ENCODE measurements at regions not wholly inside any gene's neighbourhood (a gene's known extent, or its start where the extent isn't known, plus 50 kb on each side); places are given as distances from the start of the nearest gene placed in this dataset.

DNA sequence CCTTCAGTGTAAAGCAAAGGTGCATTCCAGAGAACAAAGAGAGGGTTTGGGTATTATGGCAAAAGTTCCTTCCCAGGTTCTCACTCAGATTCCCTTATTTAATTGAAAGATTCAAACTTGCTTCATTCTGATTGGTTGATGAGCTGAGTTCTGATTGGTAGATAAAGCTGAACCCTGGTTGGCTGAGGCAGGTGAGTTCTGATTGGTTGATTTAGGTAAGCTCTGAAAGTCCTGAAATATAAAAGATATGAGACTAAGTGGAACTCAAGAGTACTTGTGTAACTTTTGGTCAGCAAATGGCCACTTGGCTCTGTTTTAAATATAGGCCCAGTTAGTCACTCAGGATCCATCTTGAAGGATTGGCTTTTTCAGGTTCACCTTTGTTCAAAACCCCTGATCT, 99.8 kb upstream of the FBXO11 start:
- Histone ChIP-seq H3K4me2 (ENCODE audit: control insufficient read depth, extremely low read depth, insufficient read depth, low read depth, low read length) (no peak overlapping the region), H3K4me1 (ENCODE audit: control insufficient read depth, extremely low read depth, insufficient read depth, low read length) (no peaks in the 10 kb centered on the region), H3K27me3 (ENCODE audit: control insufficient read depth, extremely low read depth, insufficient read depth, low read length) (peaks cover 4% of the 10 kb centered on the region), H3K9me1 (ENCODE audit: control insufficient read depth, extremely low read depth, insufficient read depth, low read length) (no peaks in the 10 kb centered on the region), H4K20me1 (ENCODE audit: control insufficient read depth, extremely low read depth, insufficient read depth, low read length) (no peaks in the 10 kb centered on the region), H3K27ac (ENCODE audit: control insufficient read depth, insufficient read depth, low read length) (no peak overlapping the region), H2AFZ (ENCODE audit: control insufficient read depth, low read length) (no peak overlapping the region), H3K36me3 (ENCODE audit: control insufficient read depth in 2 of 2, extremely low read depth in 1 of 2, insufficient read depth in 2 of 2, low read length in 2 of 2) (no peaks in the 10 kb centered on the region), H3K79me2 (ENCODE audit: control insufficient read depth, insufficient read depth, low read length) (no peaks in the 10 kb centered on the region), H3K9me3 (ENCODE audit: control insufficient read depth, low read depth, low read length) (no peaks in the 10 kb centered on the region), H3K9ac (ENCODE audit: control insufficient read depth, extremely low read depth, insufficient read depth, low read length) (no peak overlapping the region), H3K4me3 (ENCODE audit: control insufficient read depth in 2 of 3, extremely low read depth in 1 of 3, insufficient read depth in 2 of 3, low read depth in 1 of 3, low read length in 3 of 3) (no peak overlapping the region)
- DNase-seq (ENCODE audit: low read depth, low spot score) = no peak
- no peak for FAIRE-seq
- dilution Hi-C loops (cut with MboI; ENCODE audit: extremely low pct_ligation_motif_present, low sequenced_read_pairs) = no loop called here
- TF ChIP-seq, protein P1, sequence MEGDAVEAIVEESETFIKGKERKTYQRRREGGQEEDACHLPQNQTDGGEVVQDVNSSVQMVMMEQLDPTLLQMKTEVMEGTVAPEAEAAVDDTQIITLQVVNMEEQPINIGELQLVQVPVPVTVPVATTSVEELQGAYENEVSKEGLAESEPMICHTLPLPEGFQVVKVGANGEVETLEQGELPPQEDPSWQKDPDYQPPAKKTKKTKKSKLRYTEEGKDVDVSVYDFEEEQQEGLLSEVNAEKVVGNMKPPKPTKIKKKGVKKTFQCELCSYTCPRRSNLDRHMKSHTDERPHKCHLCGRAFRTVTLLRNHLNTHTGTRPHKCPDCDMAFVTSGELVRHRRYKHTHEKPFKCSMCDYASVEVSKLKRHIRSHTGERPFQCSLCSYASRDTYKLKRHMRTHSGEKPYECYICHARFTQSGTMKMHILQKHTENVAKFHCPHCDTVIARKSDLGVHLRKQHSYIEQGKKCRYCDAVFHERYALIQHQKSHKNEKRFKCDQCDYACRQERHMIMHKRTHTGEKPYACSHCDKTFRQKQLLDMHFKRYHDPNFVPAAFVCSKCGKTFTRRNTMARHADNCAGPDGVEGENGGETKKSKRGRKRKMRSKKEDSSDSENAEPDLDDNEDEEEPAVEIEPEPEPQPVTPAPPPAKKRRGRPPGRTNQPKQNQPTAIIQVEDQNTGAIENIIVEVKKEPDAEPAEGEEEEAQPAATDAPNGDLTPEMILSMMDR (optimal IDR thresholded peaks at IDR 0.05 in 1 of 3, IDR thresholded peaks at IDR 0.05 in 1 of 3, conservative IDR thresholded peaks at IDR 0.05 in 1 of 3; ENCODE audit: extremely low read depth in 1 of 3, insufficient read depth in 2 of 3, low read length in 3 of 3) = no peak
- no peak for TF ChIP-seq EZH2 (IDR thresholded peaks at IDR 0.05; ENCODE audit: low read length)

DNA sequence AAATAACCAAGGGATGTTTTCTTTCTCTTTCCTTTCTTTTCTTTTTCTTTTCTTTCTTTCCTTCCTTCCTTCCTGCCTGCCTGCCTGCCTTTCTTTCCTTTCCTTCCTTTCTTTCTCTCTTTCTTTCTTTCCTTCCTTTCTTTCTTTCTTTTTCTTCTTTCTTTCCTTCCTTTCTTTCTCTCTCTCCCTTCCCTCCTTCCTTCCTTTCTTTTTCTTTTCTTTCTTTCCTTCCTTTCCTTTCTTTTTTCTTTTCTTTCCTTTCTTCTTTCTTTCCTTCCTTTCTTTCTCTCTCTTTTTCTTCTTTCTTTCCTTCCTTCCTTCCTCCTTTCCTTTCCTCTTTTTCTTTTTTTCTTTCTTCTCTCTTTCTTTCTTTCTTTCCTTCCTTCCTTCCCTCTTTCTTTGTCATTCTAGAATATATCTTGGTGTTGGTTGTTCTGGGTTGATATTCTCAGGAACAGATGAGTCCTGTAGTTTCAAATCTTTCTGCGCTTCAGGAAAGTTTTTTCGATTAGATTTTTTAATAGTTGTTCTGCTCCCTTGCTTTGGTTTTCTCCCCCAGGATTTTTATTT, 101.5 kb upstream of the FBXO11 start:
- Histone ChIP-seq H3K9ac (ENCODE audit: control insufficient read depth, extremely low read depth, insufficient read depth, low read length) (no peak overlapping the region), H3K79me2 (ENCODE audit: control insufficient read depth, insufficient read depth, low read length) (no peaks in the 10 kb centered on the region), H3K9me1 (ENCODE audit: control insufficient read depth, extremely low read depth, insufficient read depth, low read length) (no peaks in the 10 kb centered on the region), H3K4me1 (ENCODE audit: control insufficient read depth, extremely low read depth, insufficient read depth, low read length) (no peaks in the 10 kb centered on the region), H3K4me2 (ENCODE audit: control insufficient read depth, extremely low read depth, insufficient read depth, low read depth, low read length) (no peak overlapping the region), H3K4me3 (ENCODE audit: control insufficient read depth in 2 of 3, extremely low read depth in 1 of 3, insufficient read depth in 2 of 3, low read depth in 1 of 3, low read length in 3 of 3) (no peak overlapping the region), H3K27ac (ENCODE audit: control insufficient read depth, insufficient read depth, low read length) (no peak overlapping the region), H3K9me3 (ENCODE audit: control insufficient read depth, low read depth, low read length) (no peaks in the 10 kb centered on the region), H2AFZ (ENCODE audit: control insufficient read depth, low read length) (no peak overlapping the region), H4K20me1 (ENCODE audit: control insufficient read depth, extremely low read depth, insufficient read depth, low read length) (no peaks in the 10 kb centered on the region), H3K36me3 (ENCODE audit: control insufficient read depth in 2 of 2, extremely low read depth in 1 of 2, insufficient read depth in 2 of 2, low read length in 2 of 2) (no peaks in the 10 kb centered on the region), H3K27me3 (ENCODE audit: control insufficient read depth, extremely low read depth, insufficient read depth, low read length) (peaks cover 4% of the 10 kb centered on the region)
- no peak for DNase-seq (ENCODE audit: low read depth, low spot score)
- no peak for TF ChIP-seq EZH2 (IDR thresholded peaks at IDR 0.05; ENCODE audit: low read length)
- TF ChIP-seq, protein P1 (optimal IDR thresholded peaks at IDR 0.05 in 1 of 3, IDR thresholded peaks at IDR 0.05 in 1 of 3, conservative IDR thresholded peaks at IDR 0.05 in 1 of 3; ENCODE audit: extremely low read depth in 1 of 3, insufficient read depth in 2 of 3, low read length in 3 of 3) = no peak
- dilution Hi-C loops (cut with MboI; ENCODE audit: extremely low pct_ligation_motif_present, low sequenced_read_pairs) = no loop called here
- no peak for FAIRE-seq
